Thyroid gland (tissue), 4 donors: ENCODE measurements at regions not wholly inside any gene's neighbourhood (a gene's known extent, or its start where the extent isn't known, plus 50 kb on each side); places are given as distances from the start of the nearest gene placed in this dataset.

Experiments
- CTCF ChIP-seq, 6 experiments: fragments of 200-600 bp in 3 of 6; fragments of 450-650 bp in 3 of 6; sonication (generic) in 3 of 6; IDR thresholded peaks; one replicate each; pipeline ENCODE4 v1.5.1; 2016 to 2019; ENCODE audit warnings: antibody characterized with exemption in 6 of 6, mild to moderate bottlenecking in 2 of 6, inconsistent platforms in 1 of 6, moderate library complexity in 1 of 6
- POLR2A ChIP-seq, 2 donors: fragments of 450-650 bp; IDR thresholded peaks; one replicate each; pipeline ENCODE4 v1.6.1; 2017; ENCODE audit warnings: antibody characterized with exemption in 2 of 2, mild to moderate bottlenecking in 2 of 2, moderate library complexity in 1 of 2

- TF ChIP-seq POLR2A (IDR thresholded peaks at IDR 0.05) = no peak
- no peak for TF ChIP-seq CTCF (IDR thresholded peaks at IDR 0.05)
Measured at GRCh38 chr6:27678469-27678868, 205.6 kb upstream of the ZNF184 start.
